Progenitor cell of endocrine pancreas (in vitro differentiated cells): ENCODE measurements at regions not wholly inside any gene's neighbourhood (a gene's known extent, or its start where the extent isn't known, plus 50 kb on each side); places are given as distances from the start of the nearest gene placed in this dataset.

ENCODE experiments used
- DNase-seq: peaks from one replicate; pipeline ENCODE4 v3.0.0; 2021; ENCODE audit warnings: low spot score; ENCODE audit not compliant: unreplicated experiment
- H3K27ac Mint-ChIP-seq: 2 replicates; pipeline ENCODE4 v1.8.0; 2021; ENCODE audit warnings: mild to moderate bottlenecking, moderate library complexity, mixed read lengths
- H3K27me3 Mint-ChIP-seq: 2 replicates; pipeline ENCODE4 v1.8.0; 2021; ENCODE audit warnings: mixed read lengths
- H3K36me3 Mint-ChIP-seq: 2 replicates; pipeline ENCODE4 v1.8.0; 2022; ENCODE audit warnings: mixed read lengths; ENCODE audit not compliant: insufficient read depth
- H3K4me1 Mint-ChIP-seq: 2 replicates; pipeline ENCODE4 v1.8.0; 2021; ENCODE audit warnings: low read depth, mixed read lengths
- H3K4me3 Mint-ChIP-seq: 2 replicates; pipeline ENCODE4 v1.8.0; 2021; ENCODE audit warnings: low read depth, mild to moderate bottlenecking, moderate library complexity, mixed read lengths
- H3K9me3 Mint-ChIP-seq: 2 replicates; pipeline ENCODE4 v1.8.0; 2021; ENCODE audit warnings: low read depth, mixed read lengths
- CTCF ChIP-seq: fragments of 200-600 bp; sonication (generic); IDR thresholded peaks from one replicate; pipeline ENCODE4 v1.5.0; 2021; ENCODE audit warnings: antibody characterized with exemption, mild to moderate bottlenecking; ENCODE audit not compliant: unreplicated experiment

- Mint-ChIP-seq H3K4me1 (peaks cover 10% of the 10 kb centered on the region), H3K27me3 (no peaks in the 10 kb centered on the region), H3K4me3 (no peak overlapping the region), H3K27ac (no peak overlapping the region), H3K36me3 (no peaks in the 10 kb centered on the region), H3K9me3 (no peaks in the 10 kb centered on the region)
- TF ChIP-seq CTCF, result no peak
- DNase-seq, result no peak
These were observed 424.4 kb downstream of the DUSP10 start for GRCh38 chr1:221317537-221317936.

DNA sequence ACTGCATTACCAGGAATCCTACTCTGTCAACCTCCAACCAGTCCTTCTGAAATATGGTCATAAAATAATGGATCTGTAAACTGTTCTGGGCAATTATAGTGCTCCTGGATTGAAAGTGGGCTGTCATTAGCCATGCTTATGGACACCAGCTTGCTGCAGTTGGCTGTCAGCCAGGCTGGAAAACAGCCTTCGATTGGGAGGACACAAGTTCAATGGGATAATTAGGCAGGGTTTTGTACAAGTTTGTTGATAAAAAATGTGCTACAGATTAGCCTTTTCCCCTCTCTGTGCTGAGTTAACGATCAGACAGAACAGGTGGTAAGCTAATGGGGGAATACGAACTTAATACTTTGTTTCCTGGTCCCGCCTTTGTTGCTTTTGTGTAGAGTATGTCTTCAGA, 413.9 kb downstream of the DUSP10 start:
- H3K4me1 Mint-ChIP-seq, result no peaks in the 10 kb centered on the region
- H3K4me3 Mint-ChIP-seq, result no peak overlapping the region
- TF ChIP-seq CTCF, result no peak
- no peak overlapping the region for H3K27ac Mint-ChIP-seq
- peaks cover 3% of the 10 kb centered on the region for H3K27me3 Mint-ChIP-seq
- no peak for DNase-seq
- H3K36me3 Mint-ChIP-seq, result no peaks in the 10 kb centered on the region
- peaks cover 10% of the 10 kb centered on the region for H3K9me3 Mint-ChIP-seq

DNA sequence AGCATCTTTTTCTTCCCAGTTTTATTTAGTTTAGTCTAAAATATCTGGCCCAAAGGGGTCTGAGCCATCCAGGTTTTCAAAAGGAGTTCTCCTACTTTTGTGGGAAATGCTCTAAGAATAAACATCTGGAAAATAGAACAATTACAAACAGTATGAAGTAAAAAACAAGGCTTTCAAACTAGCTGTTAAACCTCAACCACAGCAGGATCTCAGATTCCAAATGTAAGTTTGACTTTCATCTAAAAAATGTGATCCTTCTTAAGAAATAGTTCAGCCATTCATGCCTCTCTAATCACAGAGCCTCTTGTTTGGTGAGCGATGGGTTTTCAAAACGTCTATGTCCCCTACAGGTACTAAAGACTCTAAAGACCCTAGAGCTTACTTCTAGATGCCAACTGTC, 413.5 kb downstream of the DUSP10 start:
- Mint-ChIP-seq H3K4me3 (no peak overlapping the region), H3K4me1 (no peaks in the 10 kb centered on the region), H3K27me3 (peaks cover 3% of the 10 kb centered on the region), H3K27ac (no peak overlapping the region), H3K36me3 (no peaks in the 10 kb centered on the region), H3K9me3 (peaks cover 10% of the 10 kb centered on the region)
- no peak for TF ChIP-seq CTCF
- no peak for DNase-seq

GRCh38 chr1:221331273-221332183, 410.4 kb downstream of the DUSP10 start:
- H3K27ac Mint-ChIP-seq, result no peak overlapping the region
- TF ChIP-seq CTCF, result no peak
- H3K4me1 Mint-ChIP-seq, result peaks cover 5% of the 10 kb centered on the region
- DNase-seq, result no peak
- peaks cover 12% of the 10 kb centered on the region for H3K9me3 Mint-ChIP-seq
- no peak overlapping the region for H3K4me3 Mint-ChIP-seq
- no peaks in the 10 kb centered on the region for H3K27me3 Mint-ChIP-seq
- H3K36me3 Mint-ChIP-seq, result no peaks in the 10 kb centered on the region

GRCh38 chr1:221334062-221334461, 407.8 kb downstream of the DUSP10 start:
- H3K27me3 Mint-ChIP-seq, result no peaks in the 10 kb centered on the region
- DNase-seq, result no peak
- TF ChIP-seq CTCF, result no peak
- H3K4me1 Mint-ChIP-seq, result peaks cover 5% of the 10 kb centered on the region
- H3K4me3 Mint-ChIP-seq, result no peak overlapping the region
- H3K27ac Mint-ChIP-seq, result no peak overlapping the region
- H3K36me3 Mint-ChIP-seq, result no peaks in the 10 kb centered on the region
- peaks cover 12% of the 10 kb centered on the region for H3K9me3 Mint-ChIP-seq
